Lower lobe of right lung (tissue), 2 donors: ENCODE measurements at regions not wholly inside any gene's neighbourhood (a gene's known extent, or its start where the extent isn't known, plus 50 kb on each side); places are given as distances from the start of the nearest gene placed in this dataset.
"Not testable (repeated sequence)": the region's sequence is repeated elsewhere in the genome, so short reads cannot be mapped to it uniquely, and the experiment has no call there.

Experiments used
- ATAC-seq, 2 donors: fragments of 200-7000 bp; cut with Tn5 transposase; one replicate each; pipeline ENCODE4 v1.9.1; 2020 to 2022; ENCODE audit warnings: mild to moderate bottlenecking in 2 of 2, moderate library complexity in 2 of 2
- DNase-seq: peaks from one replicate; pipeline ENCODE4 v3.0.0-alpha.2; 2020
- H3K27ac ChIP-seq: fragments of 200-600 bp; one replicate; pipeline ENCODE4 v1.8.0; 2022
- H3K27me3 ChIP-seq: fragments of 200-600 bp; one replicate; pipeline ENCODE4 v1.8.0; 2022; ENCODE audit warnings: low read depth
- H3K36me3 ChIP-seq: fragments of 200-600 bp; one replicate; pipeline ENCODE4 v1.8.0; 2022; ENCODE audit warnings: mild to moderate bottlenecking
- H3K4me1 ChIP-seq: fragments of 200-600 bp; one replicate; pipeline ENCODE4 v1.8.0; 2022
- H3K4me3 ChIP-seq: fragments of 200-600 bp; one replicate; pipeline ENCODE4 v1.8.0; 2022; ENCODE audit warnings: mild to moderate bottlenecking
- H3K9me3 ChIP-seq: fragments of 200-600 bp; one replicate; pipeline ENCODE4 v1.8.0; 2022
- CTCF ChIP-seq: fragments of 200-600 bp; IDR thresholded peaks from one replicate; pipeline ENCODE4 v1.8.0; 2022; ENCODE audit warnings: antibody characterized with exemption, mild to moderate bottlenecking
- intact Hi-C: fragments of 100-400 bp; cut with DNase I; formaldehyde crosslinking; loops from one replicate; pipeline ENCODE4 v1.11.0; 2022
- donor health status: DM: no; HTN: yes; CAD: no; lungs with severe emphysema.

GRCh38 chr3:137134431-137134830 is 176.6 kb downstream of the IL20RB start:
- Histone ChIP-seq H3K9me3 (no peaks in the 10 kb centered on the region), H3K36me3 (no peaks in the 10 kb centered on the region), H3K4me3 (no peak overlapping the region), H3K4me1 (no peaks in the 10 kb centered on the region), H3K27ac (no peak overlapping the region), H3K27me3 (peaks cover 3% of the 10 kb centered on the region)
- intact Hi-C loops: no loop called here
- DNase-seq (no peak), ATAC-seq (no peak)
- no peak for TF ChIP-seq CTCF

GRCh38 chr3:137148406-137148805 is 190.6 kb downstream of the IL20RB start:
- no peak overlapping the region for H3K4me3 ChIP-seq
- H3K27me3 ChIP-seq: no peaks in the 10 kb centered on the region
- intact Hi-C loops: no loop called here
- no peaks in the 10 kb centered on the region for H3K36me3 ChIP-seq
- DNase-seq: no peak
- ATAC-seq: no peak
- TF ChIP-seq CTCF: no peak
- H3K9me3 ChIP-seq: no peaks in the 10 kb centered on the region
- H3K4me1 ChIP-seq: no peaks in the 10 kb centered on the region
- no peak overlapping the region for H3K27ac ChIP-seq

- H3K27ac ChIP-seq: no peak overlapping the region
- ATAC-seq: no peak
- intact Hi-C loops: no loop called here
- H3K4me1 ChIP-seq: no peaks in the 10 kb centered on the region
- H3K36me3 ChIP-seq: no peaks in the 10 kb centered on the region
- no peaks in the 10 kb centered on the region for H3K9me3 ChIP-seq
- TF ChIP-seq CTCF: no peak
- no peak for DNase-seq
- no peak overlapping the region for H3K4me3 ChIP-seq
- no peaks in the 10 kb centered on the region for H3K27me3 ChIP-seq
Measured at GRCh38 chr3:137148917-137149316, 191.1 kb downstream of the IL20RB start.

- Histone ChIP-seq H3K27me3 (no peaks in the 10 kb centered on the region), H3K9me3 (no peaks in the 10 kb centered on the region), H3K4me3 (no peak overlapping the region), H3K4me1 (no peaks in the 10 kb centered on the region), H3K27ac (no peak overlapping the region), H3K36me3 (no peaks in the 10 kb centered on the region)
- ATAC-seq: no peak
- no peak for DNase-seq
- TF ChIP-seq CTCF: no peak
- intact Hi-C loops: no loop called here
Measured at GRCh38 chr3:137150825-137151224, 193.0 kb downstream of the IL20RB start.

GRCh38 chr3:137153046-137153445 is 195.3 kb downstream of the IL20RB start:
- H3K27me3 ChIP-seq, H3K4me3 ChIP-seq, H3K27ac ChIP-seq, H3K4me1 ChIP-seq, intact Hi-C loops, ATAC-seq, H3K9me3 ChIP-seq, H3K36me3 ChIP-seq, DNase-seq: not testable (repeated sequence)

GRCh38 chr3:137163241-137163871 is 205.6 kb downstream of the IL20RB start:
- Histone ChIP-seq H3K27ac (no peak overlapping the region), H3K4me3 (no peak overlapping the region), H3K9me3 (no peaks in the 10 kb centered on the region), H3K27me3 (no peaks in the 10 kb centered on the region), H3K36me3 (no peaks in the 10 kb centered on the region), H3K4me1 (peaks cover 5% of the 10 kb centered on the region)
- peak; percentile 61 to 63 for ATAC-seq
- intact Hi-C loops: no loop called here
- no peak for DNase-seq
- TF ChIP-seq CTCF: no peak
